ENCODE measurements at regions not wholly inside any gene's neighbourhood (a gene's known extent, or its start where the extent isn't known, plus 50 kb on each side); places are given as distances from the start of the nearest gene placed in this dataset.
A peak's percentile ranks its signal among the peaks of the same experiment; 100 is the strongest.
"Not testable (repeated sequence)": the region's sequence is repeated elsewhere in the genome, so short reads cannot be mapped to it uniquely, and the experiment has no call there.

DNA sequence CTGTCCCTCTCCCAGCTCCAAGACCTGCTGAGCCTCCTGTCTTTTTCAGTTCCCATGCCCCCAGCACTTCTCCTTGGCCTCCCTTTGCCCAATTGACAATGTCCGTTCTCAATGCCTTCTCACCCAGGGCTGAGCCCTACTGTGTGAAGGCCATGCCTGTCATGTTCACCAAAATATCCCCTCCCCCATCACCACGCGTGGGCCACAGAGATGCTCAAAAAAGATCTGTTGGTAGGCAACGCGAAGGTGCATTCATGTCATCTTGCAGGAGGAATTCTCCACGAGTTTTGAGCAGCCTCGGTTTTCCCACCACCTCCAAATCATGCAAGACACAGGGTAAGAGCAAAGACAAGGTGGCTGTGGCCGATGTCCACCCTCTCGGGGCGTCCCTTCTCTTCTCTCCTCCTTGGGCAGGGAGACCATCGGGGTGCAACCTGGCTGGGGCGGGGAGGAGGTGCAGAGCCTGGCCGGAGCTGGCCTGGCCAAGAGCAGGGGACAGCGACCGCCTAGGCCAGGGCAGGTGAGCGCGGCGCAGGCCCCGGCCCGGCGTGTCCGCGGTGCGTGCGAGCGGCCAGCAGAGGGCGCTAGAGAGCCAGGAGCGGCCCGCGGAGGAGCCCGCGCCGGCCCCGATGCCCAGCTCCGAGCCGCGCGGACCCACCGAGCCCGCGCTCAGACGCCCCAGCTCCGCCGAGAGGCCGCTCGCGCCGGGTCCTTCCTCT is 56.3 kb upstream of the KRTAP5-11 start:
- peak in 2 of 3 donors; percentile 23 to 24 for DNase-seq (ENCODE audit: low read depth in 3 of 3, low spot score in 2 of 3)

DNA sequence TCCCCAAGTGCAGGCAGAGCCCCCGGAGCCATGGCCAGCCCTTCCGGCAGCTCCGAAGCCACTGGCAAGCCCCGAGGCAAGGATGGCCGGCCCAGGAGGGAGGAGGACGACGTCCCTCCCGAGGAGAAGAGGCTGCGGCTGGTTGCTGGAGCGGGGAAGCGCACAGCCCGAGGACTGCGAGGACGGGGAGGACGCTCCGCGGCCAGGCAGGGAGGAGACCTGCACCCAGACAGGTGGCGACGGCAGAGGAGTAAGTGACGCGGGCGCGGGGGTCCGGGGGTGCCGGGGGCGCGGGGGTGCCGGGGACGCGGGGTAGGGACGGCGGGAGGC is 56.8 kb upstream of the KRTAP5-11 start:
- DNase-seq (ENCODE audit: low read depth in 3 of 3, low spot score in 2 of 3), result peak in 1 of 3 donors; percentile 12

DNA sequence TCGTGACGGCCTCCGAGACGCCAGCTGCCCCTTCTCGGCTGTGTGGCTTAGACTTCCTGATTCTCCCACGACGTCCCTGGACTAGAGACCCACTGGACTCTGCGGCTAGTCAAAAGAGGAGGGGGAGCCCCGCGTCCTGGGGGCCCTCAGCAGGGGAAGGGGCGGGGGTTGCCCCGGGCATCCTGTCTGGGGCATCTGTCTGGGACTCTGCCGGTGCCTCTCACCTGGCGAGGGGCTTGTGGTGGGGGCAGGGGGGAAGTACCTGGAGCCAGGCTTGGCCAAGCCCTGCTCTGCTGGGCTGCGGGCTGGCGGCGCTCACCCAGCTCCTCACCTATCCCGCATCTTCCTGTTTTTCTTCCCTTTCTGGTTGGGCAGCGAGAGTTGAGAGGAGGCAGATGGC is 57.2 kb upstream of the KRTAP5-11 start:
- not testable (repeated sequence) for DNase-seq (ENCODE audit: low read depth in 3 of 3, low spot score in 2 of 3)

DNA sequence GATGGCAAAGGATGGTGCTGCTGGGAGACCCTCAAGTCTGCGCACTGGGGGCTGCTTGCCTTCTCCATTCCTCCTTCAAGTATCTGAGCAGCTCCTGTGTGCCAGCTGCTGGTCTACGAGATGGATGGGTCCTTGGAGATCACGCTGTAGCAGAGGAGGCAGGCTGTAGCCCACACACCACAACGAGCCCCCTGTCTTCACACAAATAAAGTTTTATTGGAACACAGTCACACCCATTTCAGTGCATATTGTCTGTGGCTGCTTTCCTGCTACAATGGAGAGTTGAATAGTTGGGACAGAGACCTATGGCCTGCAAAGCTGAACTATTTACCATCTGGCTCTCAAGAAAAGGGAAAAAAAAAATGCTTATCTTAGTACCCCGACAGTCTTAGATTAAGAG is 64.4 kb upstream of the KRTAP5-11 start:
- DNase-seq (ENCODE audit: low read depth in 3 of 3, low spot score in 2 of 3), result not testable (repeated sequence)

DNA sequence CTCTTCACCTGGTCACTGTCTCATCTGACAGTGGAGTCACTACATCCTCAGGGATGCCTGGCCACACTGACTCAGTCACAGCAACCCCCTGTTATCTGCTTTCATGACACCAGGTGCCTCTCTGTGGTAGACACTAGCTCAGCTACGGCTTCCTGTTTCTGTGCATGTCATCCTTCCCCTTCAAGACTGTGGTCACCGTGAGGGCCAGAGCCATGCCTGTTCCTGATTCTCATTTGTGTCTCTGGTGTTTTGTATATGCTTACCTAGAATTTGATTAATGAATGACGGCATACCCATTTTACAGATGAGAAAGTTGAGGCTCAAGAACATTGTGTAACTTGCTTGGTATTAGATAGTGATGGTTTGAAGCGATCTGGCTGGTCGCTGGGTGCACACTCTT is 70.3 kb upstream of the KRTAP5-11 start:
- DNase-seq (ENCODE audit: low read depth in 3 of 3, low spot score in 2 of 3), result not testable (repeated sequence)

DNA sequence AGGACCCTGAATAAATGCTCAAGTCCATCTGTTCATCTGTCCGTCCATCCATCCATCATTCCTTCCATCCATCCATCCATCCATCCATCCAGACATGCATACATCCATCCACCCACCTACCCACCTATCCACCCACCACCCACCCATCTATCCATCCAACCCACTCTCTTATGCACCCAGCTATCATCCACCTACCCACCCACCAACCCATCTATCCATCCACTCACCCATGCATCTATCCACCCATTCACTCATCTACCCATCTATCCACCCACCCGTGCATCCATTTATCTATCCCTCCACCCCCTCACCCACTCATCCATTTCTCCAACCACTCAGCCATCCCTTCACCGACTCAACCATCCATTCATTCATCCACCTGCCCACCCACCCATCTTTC is 71.7 kb upstream of the KRTAP5-11 start:
- not testable (repeated sequence) for DNase-seq (ENCODE audit: low read depth in 3 of 3, low spot score in 2 of 3)

DNA sequence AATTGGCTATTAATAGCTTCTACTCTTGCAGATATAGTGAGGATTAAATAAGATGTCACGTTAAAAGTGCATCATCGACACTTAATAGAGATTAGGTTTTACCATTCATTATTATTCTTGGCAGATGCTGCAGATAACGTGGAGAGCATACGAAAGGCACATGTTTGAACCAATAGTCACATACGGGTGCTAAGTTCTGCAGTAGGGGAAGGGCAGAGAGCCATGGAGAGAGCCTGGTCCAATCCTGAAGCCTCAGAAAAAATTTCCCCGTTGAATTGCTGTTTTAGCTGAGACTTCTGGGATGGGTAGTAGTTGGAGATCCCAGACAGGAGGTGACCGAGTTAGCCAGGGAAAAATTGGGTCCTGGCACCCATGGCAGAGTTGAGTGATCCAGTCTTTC is 72.4 kb upstream of the KRTAP5-11 start:
- DNase-seq (ENCODE audit: low read depth in 3 of 3, low spot score in 2 of 3), result not testable (repeated sequence)

DNA sequence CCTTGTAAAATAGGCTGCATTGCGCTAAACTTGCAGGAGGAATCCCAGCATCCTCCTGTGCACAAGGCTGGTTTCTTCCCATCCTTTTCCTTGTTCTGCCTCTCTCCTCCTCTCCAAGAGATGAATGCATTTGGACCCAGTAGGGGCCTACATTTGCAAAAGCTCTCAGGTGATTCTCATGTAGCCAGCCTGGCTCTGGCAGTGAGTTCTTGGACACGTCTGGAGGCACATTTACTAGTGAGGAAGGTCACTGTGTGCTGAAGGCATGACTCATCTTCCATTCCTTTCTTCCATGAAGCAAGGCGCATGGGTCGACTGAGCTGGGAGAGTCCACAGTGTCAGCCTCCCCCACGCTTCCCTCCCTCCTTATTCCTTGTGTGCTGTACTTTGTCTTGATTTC is 73.8 kb upstream of the KRTAP5-11 start:
- DNase-seq (ENCODE audit: low read depth in 3 of 3, low spot score in 2 of 3), result not testable (repeated sequence)

DNA sequence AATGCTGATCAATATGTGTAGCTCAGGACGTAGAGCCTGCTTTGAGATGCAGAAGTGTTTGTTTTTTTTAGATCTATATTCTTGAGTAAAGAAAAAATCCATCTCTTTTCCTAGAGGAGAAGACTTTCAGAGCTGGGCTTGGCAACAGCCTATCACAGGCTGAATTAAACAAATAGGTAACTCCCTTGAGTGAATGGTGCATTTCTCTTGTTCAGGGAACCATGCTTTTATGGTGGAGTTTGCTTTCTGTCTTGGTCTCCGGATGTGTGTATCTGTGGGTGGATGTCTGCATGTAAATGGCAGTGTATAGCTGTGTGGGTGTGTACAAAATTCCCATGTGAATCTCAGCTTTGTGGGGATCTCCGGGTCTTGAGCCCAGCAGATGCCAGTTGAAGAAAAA is 82.3 kb upstream of the KRTAP5-11 start:
- DNase-seq (ENCODE audit: low read depth in 3 of 3, low spot score in 2 of 3), result peak in 1 of 3 donors; percentile 6

DNA sequence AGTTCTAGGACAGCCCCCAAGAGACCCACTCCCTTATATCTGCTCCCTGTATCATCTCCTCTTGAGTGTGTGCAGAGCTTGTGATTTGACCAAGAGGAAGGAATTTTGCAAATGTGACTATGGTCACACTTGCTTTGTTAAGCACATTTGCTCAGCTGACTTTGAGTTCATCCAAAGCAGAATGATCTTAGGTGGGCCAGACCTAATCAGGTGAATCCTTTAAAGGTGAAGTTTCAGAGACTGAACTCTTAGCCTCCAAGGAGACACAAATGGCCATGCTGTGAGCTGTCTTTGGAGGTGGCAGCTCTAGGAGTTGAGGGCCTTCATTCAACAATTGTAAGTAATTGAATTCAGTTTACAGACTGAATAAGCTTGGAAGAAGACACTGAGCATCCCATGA is 115.4 kb upstream of the KRTAP5-11 start:
- not testable (repeated sequence) for DNase-seq (ENCODE audit: low read depth in 3 of 3, low spot score in 2 of 3)

DNA sequence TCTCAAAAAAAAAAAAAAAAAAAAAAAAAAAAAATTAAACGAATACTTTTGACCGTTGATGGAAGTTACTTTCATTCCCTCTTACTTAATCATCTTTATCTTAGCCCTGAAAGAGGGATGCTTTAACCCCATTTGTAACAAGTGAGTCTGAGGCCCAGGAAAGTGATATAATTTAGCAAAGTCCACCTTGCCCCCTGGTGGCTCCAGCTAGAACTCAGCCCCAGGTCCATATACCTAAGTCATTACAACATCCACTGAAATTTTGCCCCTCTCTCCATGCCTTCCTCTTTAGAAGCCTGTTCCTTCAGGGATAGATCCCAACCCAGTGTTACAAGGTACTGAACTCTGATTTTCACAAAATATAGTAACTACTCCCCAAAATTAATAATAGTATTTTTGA is 116.3 kb upstream of the KRTAP5-11 start:
- not testable (repeated sequence) for DNase-seq (ENCODE audit: low read depth in 3 of 3, low spot score in 2 of 3)

DNA sequence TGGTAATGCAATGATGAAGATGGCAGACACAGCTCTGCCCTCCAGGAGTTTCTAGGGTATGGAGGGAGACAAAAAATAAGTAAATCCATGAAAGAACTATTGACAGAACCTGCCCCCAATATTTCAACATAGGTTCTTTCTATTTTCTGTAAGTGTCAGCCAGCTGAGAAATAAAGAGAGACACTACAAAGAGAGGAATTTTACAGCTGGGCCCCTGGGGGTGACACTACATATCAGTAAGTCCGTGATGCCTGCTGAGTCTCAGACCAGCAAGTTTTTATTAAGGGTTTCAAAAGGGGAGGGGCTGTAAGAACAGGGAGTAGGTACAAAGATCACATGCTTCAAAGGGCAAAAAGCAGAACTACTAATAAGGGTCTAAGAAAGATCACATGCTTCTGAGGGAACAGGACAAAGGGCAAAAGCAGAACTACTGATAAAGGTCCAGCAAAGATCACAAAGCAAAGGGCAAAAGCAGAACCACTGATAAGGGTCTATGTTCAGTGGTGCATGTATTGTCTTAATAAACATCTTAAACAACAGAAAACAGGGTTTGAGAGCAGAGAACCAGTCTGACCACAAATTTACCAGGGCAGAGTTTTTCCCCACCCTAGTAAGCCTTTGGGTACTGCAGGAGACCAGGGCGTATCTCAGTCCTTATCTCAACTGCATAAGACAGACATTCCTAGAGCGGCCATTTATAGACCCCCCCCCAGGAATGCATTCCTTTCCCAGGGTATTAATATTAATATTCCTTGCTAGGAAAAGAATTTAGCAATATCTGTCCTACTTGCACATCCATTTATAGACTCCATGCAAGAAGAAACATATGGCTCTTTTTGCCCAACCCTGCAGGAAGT is 119.0 kb upstream of the KRTAP5-11 start:
- not testable (repeated sequence) for DNase-seq (ENCODE audit: low read depth in 3 of 3, low spot score in 2 of 3)

DNA sequence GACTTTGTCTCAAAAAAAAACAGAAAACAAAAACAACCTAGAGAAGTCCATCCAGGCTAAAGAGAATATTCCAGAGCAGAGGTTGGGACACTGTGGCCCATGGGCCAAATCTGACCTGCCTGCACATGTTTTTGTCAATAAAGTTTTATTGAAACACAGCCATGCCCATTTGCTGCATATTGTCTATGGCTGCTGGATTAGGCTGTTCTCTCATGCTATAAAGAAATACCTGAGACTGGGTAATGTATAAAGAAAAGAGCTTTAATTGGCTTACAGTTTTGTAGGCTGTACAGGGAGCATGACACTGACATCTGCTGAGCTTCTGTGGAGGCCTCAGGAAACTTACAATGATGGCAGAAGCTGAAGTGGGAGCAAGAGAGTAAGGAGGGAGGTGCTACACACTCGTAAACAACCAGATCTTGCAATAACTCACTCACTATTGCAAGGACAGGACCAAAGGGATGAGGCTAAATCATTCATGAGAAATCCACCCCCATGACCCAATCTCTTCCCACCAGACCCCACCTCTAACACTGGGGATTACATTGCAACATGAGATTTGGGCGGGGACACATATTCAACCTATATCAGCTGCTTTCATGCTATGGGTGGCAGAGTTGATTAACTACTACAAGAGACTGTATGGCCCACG is 122.5 kb upstream of the KRTAP5-11 start:
- DNase-seq (ENCODE audit: low read depth in 3 of 3, low spot score in 2 of 3), result not testable (repeated sequence)

DNA sequence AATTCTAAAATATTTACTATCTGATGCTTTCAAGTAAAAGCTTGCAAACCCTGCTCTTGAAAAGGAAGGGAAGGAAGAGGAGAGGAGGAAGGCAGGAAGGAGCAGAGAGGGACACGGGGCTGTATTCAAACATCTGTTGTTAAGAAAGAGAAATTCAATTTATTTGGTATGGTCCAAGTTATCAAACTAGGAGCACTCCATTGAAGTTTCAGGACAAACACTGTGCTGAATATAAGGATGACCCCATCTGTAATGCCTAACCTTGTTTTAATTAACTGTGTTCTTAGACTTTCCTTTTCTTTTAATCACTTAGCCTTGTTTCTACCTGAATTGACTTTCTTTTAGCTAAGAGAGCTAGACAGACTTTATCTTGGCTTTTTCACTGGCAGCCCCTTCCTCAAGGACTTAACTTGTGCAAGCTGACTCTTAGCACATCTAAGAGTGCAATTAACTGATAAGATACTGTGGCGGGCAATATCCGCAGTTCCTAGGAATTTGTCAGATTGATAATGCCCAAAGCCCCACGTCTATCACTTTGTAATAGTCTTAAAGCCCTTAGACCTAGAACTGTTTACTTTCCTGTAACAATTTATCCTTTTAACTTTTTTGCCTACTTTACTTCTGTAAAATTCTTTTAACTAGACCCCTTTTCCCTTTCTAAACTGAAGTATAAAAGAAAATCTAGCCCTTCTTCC is 123.2 kb upstream of the KRTAP5-11 start:
- DNase-seq (ENCODE audit: low read depth in 3 of 3, low spot score in 2 of 3), result not testable (repeated sequence)

DNA sequence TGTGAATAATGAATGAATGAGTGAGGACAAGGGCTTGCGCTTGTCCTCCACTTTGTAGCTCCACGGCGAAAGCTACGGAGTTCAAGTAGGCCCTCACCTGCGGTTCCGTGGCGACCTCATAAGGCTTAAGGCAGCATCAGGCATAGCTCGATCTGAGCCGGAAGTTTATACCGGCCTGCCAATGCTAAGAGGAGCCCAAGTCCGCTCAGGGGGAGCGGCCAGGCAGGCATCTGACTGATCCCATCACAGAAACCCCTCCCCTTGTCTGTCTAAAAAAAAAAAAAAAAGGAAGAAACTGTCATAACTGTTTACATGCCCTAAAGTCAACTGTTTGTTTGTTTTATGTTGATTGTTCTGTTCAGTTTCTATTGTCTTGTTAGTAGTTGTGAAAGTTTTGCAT is 124.4 kb upstream of the KRTAP5-11 start:
- DNase-seq (ENCODE audit: low read depth in 3 of 3, low spot score in 2 of 3), result not testable (repeated sequence)

DNA sequence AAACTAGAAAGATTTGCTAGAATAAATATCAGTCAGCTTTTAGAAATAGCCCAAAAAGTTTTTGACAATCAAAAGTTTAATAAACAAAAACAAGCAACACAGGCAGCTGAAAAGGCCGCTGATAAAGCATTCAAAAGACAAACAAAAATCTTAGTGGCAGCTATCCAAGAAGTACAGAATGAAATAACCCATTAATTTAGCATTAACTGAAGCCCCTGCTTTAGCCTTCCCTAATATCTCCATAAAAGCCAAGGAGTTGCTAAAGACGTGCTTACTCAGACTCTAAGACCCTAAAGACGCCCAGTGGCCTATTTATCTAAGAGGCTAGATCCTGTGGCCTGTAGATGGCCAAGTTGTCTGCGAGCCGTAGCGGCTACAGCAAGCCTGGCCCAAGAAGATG is 123.5 kb upstream of the DEFB108B start:
- DNase-seq (ENCODE audit: low read depth in 3 of 3, low spot score in 2 of 3), result not testable (repeated sequence)

DNA sequence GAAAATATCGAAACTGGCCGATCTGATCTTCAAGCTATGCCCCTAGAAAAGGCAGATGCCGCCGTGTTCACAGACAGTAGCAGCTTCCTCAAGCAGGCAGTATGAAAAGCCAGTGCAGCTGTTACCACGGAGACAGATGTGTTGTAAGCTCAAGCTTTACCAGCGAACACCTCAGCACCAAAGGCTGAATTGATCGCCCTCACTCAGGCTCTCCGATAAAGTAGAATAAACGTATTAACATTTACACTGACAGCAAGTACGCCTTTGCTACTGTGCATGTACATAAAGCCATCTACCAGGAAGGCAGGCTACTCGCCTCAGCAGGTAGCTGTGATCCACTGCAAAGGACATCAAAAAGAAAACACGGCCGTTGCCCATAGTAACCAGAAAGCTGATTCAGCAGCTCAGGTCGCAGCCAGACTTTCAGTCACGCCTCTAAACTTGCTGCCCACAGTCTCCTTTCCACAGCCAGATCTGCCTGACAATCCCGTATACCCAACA is 122.8 kb upstream of the DEFB108B start:
- peak; percentile 8 to 35 (median 23) for DNase-seq (ENCODE audit: low read depth in 3 of 3, low spot score in 2 of 3)

DNA sequence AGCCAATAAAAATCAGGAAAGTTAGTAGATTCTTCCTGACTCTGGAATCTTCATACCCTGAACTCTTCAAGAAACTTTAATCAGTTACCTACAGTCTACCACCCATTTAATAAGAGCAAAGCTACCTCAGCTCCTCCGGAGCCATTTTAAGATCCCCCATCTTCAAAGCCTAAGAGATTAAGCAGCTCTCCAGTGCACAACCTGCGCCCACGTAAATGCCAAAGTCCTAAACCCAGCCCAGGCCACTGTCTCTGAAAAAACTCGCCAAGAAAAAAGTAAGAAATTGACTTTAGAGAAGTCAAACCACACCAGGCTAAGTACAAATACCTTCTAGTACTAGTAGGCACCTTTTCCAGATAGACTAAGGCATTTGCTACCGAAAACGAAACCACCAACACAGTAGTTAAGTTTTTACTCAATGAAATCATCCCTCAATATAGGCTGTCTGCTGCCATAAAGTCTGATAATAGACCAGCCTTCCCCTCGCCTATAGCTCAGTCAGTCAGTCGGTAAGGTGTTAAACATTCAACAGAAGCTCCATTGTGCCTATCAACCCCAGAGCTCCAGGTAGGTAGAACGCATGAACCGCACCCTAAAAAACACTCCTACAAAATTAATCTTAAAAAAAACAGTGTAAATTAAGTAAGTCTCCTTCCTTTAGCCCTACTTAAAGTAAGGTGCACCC is 122.2 kb upstream of the DEFB108B start:
- DNase-seq (ENCODE audit: low read depth in 3 of 3, low spot score in 2 of 3), result not testable (repeated sequence)

DNA sequence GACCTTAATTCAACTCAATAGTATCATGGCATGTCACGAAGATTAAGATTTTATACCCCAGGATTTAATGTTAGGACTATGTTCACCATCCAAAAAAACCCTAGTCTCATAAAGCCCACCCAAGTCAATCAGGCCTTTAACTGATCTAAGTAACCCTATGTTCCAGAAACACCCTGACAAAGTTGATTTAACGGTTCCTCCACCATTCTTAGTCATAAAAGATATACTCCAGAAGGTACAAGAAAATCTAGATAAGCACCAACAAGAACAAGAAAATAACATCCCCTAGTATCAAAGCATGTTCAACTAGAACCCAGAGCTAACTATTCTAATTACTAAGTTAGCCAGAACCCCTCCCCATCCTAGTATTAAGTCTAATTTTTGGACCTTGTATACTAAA is 120.7 kb upstream of the DEFB108B start:
- DNase-seq (ENCODE audit: low read depth in 3 of 3, low spot score in 2 of 3), result not testable (repeated sequence)

DNA sequence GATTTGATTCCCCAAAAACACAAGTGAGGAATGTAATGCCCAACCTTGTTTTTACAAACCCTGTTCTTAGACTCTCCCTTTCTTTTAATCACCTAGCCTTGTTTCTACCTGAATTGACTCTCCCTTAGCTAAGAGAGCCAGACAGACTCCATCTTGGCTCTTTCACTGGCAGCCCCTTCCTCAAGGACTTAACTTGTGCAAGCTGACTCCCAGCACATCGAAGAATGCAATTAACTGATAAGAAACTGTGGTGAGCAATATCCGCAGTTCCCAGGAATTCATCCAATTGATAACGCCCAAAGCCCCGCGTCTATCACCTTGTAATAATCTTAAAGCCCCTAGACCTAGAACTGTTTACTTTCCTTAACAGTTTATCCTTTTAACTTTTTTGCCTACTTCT is 120.2 kb upstream of the DEFB108B start:
- not testable (repeated sequence) for DNase-seq (ENCODE audit: low read depth in 3 of 3, low spot score in 2 of 3)
